ENCODE measurements at regions not wholly inside any gene's neighbourhood (a gene's known extent, or its start where the extent isn't known, plus 50 kb on each side); places are given as distances from the start of the nearest gene placed in this dataset.

GRCh38 chr2:198371921-198372543 is 567.6 kb downstream of the PLCL1 start:
- Histone ChIP-seq H3K4me1 (ENCODE audit: control insufficient read depth, insufficient read depth, low read length) (no peaks in the 10 kb centered on the region), H3K27ac (ENCODE audit: extremely low read depth, low read depth, low read length) (no peak overlapping the region), H3K4me3 (ENCODE audit: low read depth, low read length) (no peak overlapping the region), H3K36me3 (ENCODE audit: control insufficient read depth in 2 of 2, insufficient read depth in 1 of 2, low read length in 2 of 2) (no peaks in the 10 kb centered on the region), H3K9me3 (ENCODE audit: control insufficient read depth, insufficient read depth, low read depth, low read length) (no peaks in the 10 kb centered on the region)
- CTCF ChIA-PET, result interaction anchor here (0.7 kb wide), 1 partner anchor 1192 kb away, joined by 5 read pairs; no protein-coding TSS in a partner anchor
- TF ChIP-seq GLI2 (tag by site-specific recombination; IDR thresholded peaks at IDR 0.05; ENCODE audit: borderline replicate concordance, low read depth), result no peak
- no peak for TF ChIP-seq ZNF140 (tag by site-specific recombination; IDR thresholded peaks at IDR 0.05)
- TF ChIP-seq ZNF561 (tag by site-specific recombination; IDR thresholded peaks at IDR 0.05; ENCODE audit: borderline replicate concordance), result no peak
- TF ChIP-seq ZNF514 (tag by site-specific recombination; IDR thresholded peaks at IDR 0.05), result no peak
- no peak for TF ChIP-seq ZNF670 (tag by site-specific recombination; IDR thresholded peaks at IDR 0.05; ENCODE audit: low read depth)
- no peak for TF ChIP-seq SP2 (tag by site-specific recombination; IDR thresholded peaks at IDR 0.05)
- no peak for TF ChIP-seq ZNF362 (tag by site-specific recombination; IDR thresholded peaks at IDR 0.05)
- no peak for TF ChIP-seq REST (tag by site-specific recombination; IDR thresholded peaks at IDR 0.05)
- no peak for TF ChIP-seq ZNF660 (tag by site-specific recombination; IDR thresholded peaks at IDR 0.05)
- POLR2A ChIA-PET, result no interaction called here

- ChIA-PET POLR2A (no interaction called here), CTCF (interaction anchor here (0.5 to 0.7 kb wide), 2 partner anchors 148 to 1130 kb away, joined by 3 read pairs; no protein-coding TSS in a partner anchor)
- no peak overlapping the region for H3K4me3 ChIP-seq (ENCODE audit: low read depth, low read length)
- TF ChIP-seq ZNF707 (tag by site-specific recombination; IDR thresholded peaks at IDR 0.05) (no peak), ZSCAN18 (tag by site-specific recombination; IDR thresholded peaks at IDR 0.05) (no peak), ZNF138 (tag by site-specific recombination; IDR thresholded peaks at IDR 0.05; ENCODE audit: borderline replicate concordance) (no peak)
- no peak overlapping the region for H3K27ac ChIP-seq (ENCODE audit: extremely low read depth, low read depth, low read length)
- no peaks in the 10 kb centered on the region for H3K4me1 ChIP-seq (ENCODE audit: control insufficient read depth, insufficient read depth, low read length)
- H3K36me3 ChIP-seq (ENCODE audit: control insufficient read depth in 2 of 2, insufficient read depth in 1 of 2, low read length in 2 of 2), result no peaks in the 10 kb centered on the region
- H3K9me3 ChIP-seq (ENCODE audit: control insufficient read depth, insufficient read depth, low read depth, low read length), result no peaks in the 10 kb centered on the region
These were observed 566.9 kb downstream of the PLCL1 start for GRCh38 chr2:198371329-198371728.

GRCh38 chr2:198368089-198368488 is 563.7 kb downstream of the PLCL1 start:
- CTCF ChIA-PET, result interaction anchor here (0.6 to 1.9 kb wide), 2 partner anchors 54 to 1118 kb away, joined by 4 read pairs; no protein-coding TSS in a partner anchor
- no peaks in the 10 kb centered on the region for H3K4me1 ChIP-seq (ENCODE audit: control insufficient read depth, insufficient read depth, low read length)
- no peaks in the 10 kb centered on the region for H3K9me3 ChIP-seq (ENCODE audit: control insufficient read depth, insufficient read depth, low read depth, low read length)
- no peaks in the 10 kb centered on the region for H3K36me3 ChIP-seq (ENCODE audit: control insufficient read depth in 2 of 2, insufficient read depth in 1 of 2, low read length in 2 of 2)
- TF ChIP-seq ZNF473 (tag by site-specific recombination; IDR thresholded peaks at IDR 0.05) (no peak), KLF10 (tag by site-specific recombination; IDR thresholded peaks at IDR 0.05) (no peak), GLIS2 (tag by site-specific recombination; IDR thresholded peaks at IDR 0.05) (no peak), ZBTB44 (tag by site-specific recombination; IDR thresholded peaks at IDR 0.05) (no peak)
- H3K27ac ChIP-seq (ENCODE audit: extremely low read depth, low read depth, low read length), result no peak overlapping the region
- POLR2A ChIA-PET, result no interaction called here
- no peak overlapping the region for H3K4me3 ChIP-seq (ENCODE audit: low read depth, low read length)
